Amniotic stem cell (primary cell): ENCODE measurements at regions not wholly inside any gene's neighbourhood (a gene's known extent, or its start where the extent isn't known, plus 50 kb on each side); places are given as distances from the start of the nearest gene placed in this dataset.

Source experiments
- DNase-seq: peaks from one replicate; lab custom pipeline; 2025; lab: John Stamatoyannopoulos, UW

- DNase-seq = no peak
Measured at GRCh38 chr2:207449642-207450165, 80.1 kb upstream of the CREB1 start.

GRCh38 chr2:207450186-207450585 is 79.6 kb upstream of the CREB1 start:
- DNase-seq = no peak

- DNase-seq = no peak
Measured at GRCh38 chr2:207458582-207458981, 71.2 kb upstream of the CREB1 start.

- DNase-seq = no peak
Measured at GRCh38 chr2:207459990-207460757, 69.6 kb upstream of the CREB1 start.

- DNase-seq = no peak
Measured at GRCh38 chr2:207463433-207463832, 66.3 kb upstream of the CREB1 start.

GRCh38 chr2:207464007-207464406 is 65.8 kb upstream of the CREB1 start:
- DNase-seq = no peak

- DNase-seq = no peak
Measured at GRCh38 chr2:207465894-207466293, 63.9 kb upstream of the CREB1 start.

GRCh38 chr2:207467716-207468347 is 61.9 kb upstream of the CREB1 start:
- DNase-seq = no peak

GRCh38 chr2:207468488-207468887 is 61.3 kb upstream of the CREB1 start:
- no peak for DNase-seq

GRCh38 chr2:207469451-207469850 is 60.3 kb upstream of the CREB1 start:
- DNase-seq = no peak

- DNase-seq = no peak
Measured at GRCh38 chr2:207469943-207470729, 59.6 kb upstream of the CREB1 start.

GRCh38 chr2:207471261-207471660 is 58.5 kb upstream of the CREB1 start:
- DNase-seq = no peak

GRCh38 chr2:207472343-207473048 is 57.3 kb upstream of the CREB1 start:
- no peak for DNase-seq

- DNase-seq = peak; percentile 66
Measured at GRCh38 chr2:207473049-207473930, 56.5 kb upstream of the CREB1 start.

GRCh38 chr2:207473931-207474235 is 55.9 kb upstream of the CREB1 start:
- DNase-seq = no peak

- peak; percentile 45 for DNase-seq
Measured at GRCh38 chr2:207474863-207475485, 54.8 kb upstream of the CREB1 start.

GRCh38 chr2:207475546-207475945 is 54.2 kb upstream of the CREB1 start:
- DNase-seq = no peak

GRCh38 chr2:207477896-207478295 is 51.9 kb upstream of the CREB1 start:
- DNase-seq = no peak

GRCh38 chr2:207478572-207478971 is 51.2 kb upstream of the CREB1 start:
- no peak for DNase-seq

GRCh38 chr2:207479198-207479785 is 50.5 kb upstream of the CREB1 start:
- no peak for DNase-seq
